ENCODE measurements at regions not wholly inside any gene's neighbourhood (a gene's known extent, or its start where the extent isn't known, plus 50 kb on each side); places are given as distances from the start of the nearest gene placed in this dataset.
"Not testable (repeated sequence)": the region's sequence is repeated elsewhere in the genome, so short reads cannot be mapped to it uniquely, and the experiment has no call there.

GRCh38 chr3:11739706-11740105 is 96.0 kb upstream of the VGLL4 start:
- no peak for DNase-seq (ENCODE audit: extremely low read depth in 1 of 2, low read depth in 1 of 2)

- no peak for DNase-seq (ENCODE audit: extremely low read depth in 1 of 2, low read depth in 1 of 2)
These were observed 95.4 kb upstream of the VGLL4 start for GRCh38 chr3:11739123-11739522.

GRCh38 chr3:11737742-11738141 is 94.0 kb upstream of the VGLL4 start:
- no peak for DNase-seq (ENCODE audit: extremely low read depth in 1 of 2, low read depth in 1 of 2)

- DNase-seq (ENCODE audit: extremely low read depth in 1 of 2, low read depth in 1 of 2) = no peak
These were observed 92.6 kb upstream of the VGLL4 start for GRCh38 chr3:11736136-11736833.

- no peak for DNase-seq (ENCODE audit: extremely low read depth in 1 of 2, low read depth in 1 of 2)
These were observed 91.9 kb upstream of the VGLL4 start for GRCh38 chr3:11735638-11736037.

- DNase-seq (ENCODE audit: extremely low read depth in 1 of 2, low read depth in 1 of 2) = not testable (repeated sequence)
These were observed 91.4 kb upstream of the VGLL4 start for GRCh38 chr3:11735111-11735510.

- no peak for DNase-seq (ENCODE audit: extremely low read depth in 1 of 2, low read depth in 1 of 2)
These were observed 90.2 kb upstream of the VGLL4 start for GRCh38 chr3:11733914-11734313.

- no peak for DNase-seq (ENCODE audit: extremely low read depth in 1 of 2, low read depth in 1 of 2)
These were observed 83.5 kb upstream of the VGLL4 start for GRCh38 chr3:11727207-11727606.

GRCh38 chr3:11726146-11726545 is 82.4 kb upstream of the VGLL4 start:
- no peak for DNase-seq (ENCODE audit: extremely low read depth in 1 of 2, low read depth in 1 of 2)

GRCh38 chr3:11725340-11725641 is 81.6 kb upstream of the VGLL4 start:
- not testable (repeated sequence) for DNase-seq (ENCODE audit: extremely low read depth in 1 of 2, low read depth in 1 of 2)

GRCh38 chr3:11724615-11725339 is 81.1 kb upstream of the VGLL4 start:
- no peak for DNase-seq (ENCODE audit: extremely low read depth in 1 of 2, low read depth in 1 of 2)

- no peak for DNase-seq (ENCODE audit: extremely low read depth in 1 of 2, low read depth in 1 of 2)
These were observed 77.8 kb upstream of the VGLL4 start for GRCh38 chr3:11721479-11721878.

GRCh38 chr3:11720917-11721411 is 77.2 kb upstream of the VGLL4 start:
- no peak for DNase-seq (ENCODE audit: extremely low read depth in 1 of 2, low read depth in 1 of 2)

GRCh38 chr3:11720304-11720898 is 76.7 kb upstream of the VGLL4 start:
- peak in 1 of 2 donors; percentile 20 for DNase-seq (ENCODE audit: extremely low read depth in 1 of 2, low read depth in 1 of 2)

- peak; percentile 42 to 65 for DNase-seq (ENCODE audit: extremely low read depth in 1 of 2, low read depth in 1 of 2)
These were observed 75.9 kb upstream of the VGLL4 start for GRCh38 chr3:11719406-11720303.

- no peak for DNase-seq (ENCODE audit: extremely low read depth in 1 of 2, low read depth in 1 of 2)
These were observed 75.1 kb upstream of the VGLL4 start for GRCh38 chr3:11718637-11719405.

- no peak for DNase-seq (ENCODE audit: extremely low read depth in 1 of 2, low read depth in 1 of 2)
These were observed 74.3 kb upstream of the VGLL4 start for GRCh38 chr3:11717768-11718636.

GRCh38 chr3:11717301-11717700 is 73.6 kb upstream of the VGLL4 start:
- no peak for DNase-seq (ENCODE audit: extremely low read depth in 1 of 2, low read depth in 1 of 2)

GRCh38 chr3:11716573-11717290 is 73.0 kb upstream of the VGLL4 start:
- DNase-seq (ENCODE audit: extremely low read depth in 1 of 2, low read depth in 1 of 2) = no peak
